H9 (cell line): ENCODE measurements at regions not wholly inside any gene's neighbourhood (a gene's known extent, or its start where the extent isn't known, plus 50 kb on each side); places are given as distances from the start of the nearest gene placed in this dataset.

Source experiments
- DNase-seq: peaks from one replicate; pipeline ENCODE4 v3.0.0-alpha.2; 2017
- H2AFZ ChIP-seq: one replicate; pipeline ENCODE4 v1.6.1; 2013; ENCODE audit warnings: mild to moderate bottlenecking, low read length, control low read depth, moderate library complexity
- H2AK5ac ChIP-seq: 2 replicates; pipeline ENCODE4 v1.6.1; 2013; ENCODE audit warnings: low read length, control low read depth, mixed read lengths; ENCODE audit not compliant: insufficient read length
- H2BK120ac ChIP-seq: one replicate; pipeline ENCODE4 v1.6.1; 2013; ENCODE audit warnings: low read depth, mild to moderate bottlenecking, low read length, control low read depth, inconsistent platforms; ENCODE audit not compliant: poor library complexity, severe bottlenecking
- H2BK12ac ChIP-seq: 2 replicates; pipeline ENCODE4 v1.6.1; 2013; ENCODE audit warnings: low read length, control low read depth, mixed read lengths, low read depth; ENCODE audit not compliant: insufficient read length
- H2BK15ac ChIP-seq: 2 replicates; pipeline ENCODE4 v1.6.1; 2013; ENCODE audit warnings: low read depth, low read length, control low read depth
- H2BK20ac ChIP-seq: one replicate; pipeline ENCODE4 v1.6.1; 2013; ENCODE audit warnings: low read depth, mild to moderate bottlenecking, low read length, control low read depth, inconsistent platforms; ENCODE audit not compliant: poor library complexity, severe bottlenecking
- H2BK5ac ChIP-seq: 2 replicates; pipeline ENCODE4 v1.6.1; 2013; ENCODE audit warnings: low read length, control low read depth, mixed read lengths; ENCODE audit not compliant: insufficient read length
- H3K14ac ChIP-seq: 2 replicates; pipeline ENCODE4 v1.6.1; 2013; ENCODE audit warnings: low read length, control low read depth; ENCODE audit not compliant: insufficient read depth
- H3K18ac ChIP-seq: 2 replicates; pipeline ENCODE4 v1.6.1; 2013; ENCODE audit warnings: low read depth, mild to moderate bottlenecking, mixed read lengths, low read length, control low read depth; ENCODE audit not compliant: insufficient read length
- H3K23ac ChIP-seq: 2 replicates; pipeline ENCODE4 v1.6.1; 2013; ENCODE audit warnings: low read length, control low read depth, mixed read lengths, low read depth; ENCODE audit not compliant: insufficient read length
- H3K23me2 ChIP-seq: 2 replicates; pipeline ENCODE4 v1.6.1; 2013; ENCODE audit warnings: low read depth, mild to moderate bottlenecking, mixed read lengths, low read length, control low read depth; ENCODE audit not compliant: insufficient read length, poor library complexity, severe bottlenecking
- H3K27ac ChIP-seq: 2 replicates; pipeline ENCODE4 v1.5.1; 2013; ENCODE audit warnings: low read length, control low read depth, mixed read lengths, low read depth; ENCODE audit not compliant: insufficient read length
- H3K27me3 ChIP-seq: 2 replicates; pipeline ENCODE4 v1.6.1; 2013; ENCODE audit warnings: low read length, control low read depth, inconsistent platforms; ENCODE audit not compliant: insufficient read depth
- H3K4ac ChIP-seq: 2 replicates; pipeline ENCODE4 v1.6.1; 2013; ENCODE audit warnings: low read depth, mild to moderate bottlenecking, control low read depth, inconsistent platforms, low read length, moderate library complexity
- H3K4me1 ChIP-seq: 2 replicates; pipeline ENCODE4 v1.6.1; 2013; ENCODE audit warnings: low read length, control low read depth, inconsistent platforms; ENCODE audit not compliant: insufficient read depth
- H3K4me2 ChIP-seq: 2 replicates; pipeline ENCODE4 v1.6.1; 2013; ENCODE audit warnings: low read length, control low read depth, mixed read lengths; ENCODE audit not compliant: insufficient read length, insufficient read depth
- H3K56ac ChIP-seq: 2 replicates; pipeline ENCODE4 v1.6.1; 2013; ENCODE audit warnings: low read depth, mild to moderate bottlenecking, mixed read lengths, low read length, control low read depth; ENCODE audit not compliant: insufficient read length
- H3K79me1 ChIP-seq: 2 replicates; pipeline ENCODE4 v1.6.1; 2013; ENCODE audit warnings: low read depth, mild to moderate bottlenecking, moderate library complexity, low read length, control low read depth, inconsistent platforms; ENCODE audit not compliant: insufficient read depth, poor library complexity, severe bottlenecking
- H3K79me2 ChIP-seq: 2 replicates; pipeline ENCODE4 v1.6.1; 2013; ENCODE audit warnings: low read length, control low read depth, inconsistent platforms; ENCODE audit not compliant: insufficient read depth
- H3K9ac ChIP-seq: 2 replicates; pipeline ENCODE4 v1.6.1; 2013; ENCODE audit warnings: low read length, control low read depth, mixed read lengths; ENCODE audit not compliant: insufficient read length; ENCODE audit errors: extremely low read depth
- H3K9me3 ChIP-seq: one replicate; pipeline ENCODE4 v1.6.1; 2013; ENCODE audit warnings: low read depth, low read length, inconsistent platforms; ENCODE audit not compliant: control insufficient read depth
- H3T11ph ChIP-seq: one replicate; pipeline ENCODE4 v1.6.1; 2013; ENCODE audit warnings: mild to moderate bottlenecking, low read length, control low read depth, inconsistent platforms
- H4K20me1 ChIP-seq: one replicate; pipeline ENCODE4 v1.6.1; 2013; ENCODE audit not compliant: control insufficient read depth, insufficient read length, insufficient read depth
- H4K5ac ChIP-seq: 2 replicates; pipeline ENCODE4 v1.6.1; 2013; ENCODE audit warnings: low read depth, mild to moderate bottlenecking, mixed read lengths, low read length, control low read depth; ENCODE audit not compliant: insufficient read length
- H4K8ac ChIP-seq: replicated peaks from 2 replicates; pipeline ENCODE4 v1.6.1; 2013; ENCODE audit warnings: low read length, control low read depth, mixed read lengths, low read depth; ENCODE audit not compliant: insufficient read length
- H4K91ac ChIP-seq: 2 replicates; pipeline ENCODE4 v1.6.1; 2013; ENCODE audit warnings: low read depth, mild to moderate bottlenecking, moderate library complexity, mixed read lengths, low read length, control low read depth; ENCODE audit not compliant: insufficient read length
- H3K27ac Mint-ChIP-seq, 3 experiments: 2 replicates in 2 of 3; 3 replicates in 1 of 3; pipeline ENCODE4 v1.8.0; 2020 to 2021; ENCODE audit warnings: mixed read lengths in 3 of 3, mild to moderate bottlenecking in 1 of 3, moderate library complexity in 1 of 3
- H3K27me3 Mint-ChIP-seq: 2 replicates; pipeline ENCODE4 v1.8.0; 2021; ENCODE audit warnings: low read depth, mild to moderate bottlenecking, moderate library complexity, mixed read lengths
- H3K36me3 Mint-ChIP-seq, 3 experiments: 2 replicates in 2 of 3; 3 replicates in 1 of 3; pipeline ENCODE4 v1.8.0; 2020 to 2021; ENCODE audit warnings: low read depth in 3 of 3, mixed read lengths in 3 of 3; ENCODE audit not compliant: insufficient read depth in 1 of 3
- H3K4me1 Mint-ChIP-seq, 2 experiments: 2 replicates each; pipeline ENCODE4 v1.8.0; 2020; ENCODE audit warnings: mixed read lengths in 2 of 2
- H3K4me3 Mint-ChIP-seq, 2 experiments: 2 replicates in 1 of 2; 3 replicates in 1 of 2; pipeline ENCODE4 v1.8.0; 2020 to 2021; ENCODE audit warnings: mild to moderate bottlenecking in 2 of 2, mixed read lengths in 2 of 2, moderate library complexity in 1 of 2
- H3K9me3 Mint-ChIP-seq, 2 experiments: 2 replicates in 1 of 2; 3 replicates in 1 of 2; pipeline ENCODE4 v1.8.0; 2020; ENCODE audit warnings: mild to moderate bottlenecking in 2 of 2, mixed read lengths in 2 of 2, moderate library complexity in 1 of 2
- WGBS: extraction: QIAGEN DNeasy Blood & Tissue Kit; methylation state at CpG from one replicate; pipeline ENCODE4 v1.1.7; 2013; ENCODE audit warnings: missing lambda C conversion rate, low lambda C conversion rate, mixed read lengths; ENCODE audit not compliant: insufficient read length; ENCODE audit errors: extremely low coverage; 5-methylcytosine and 5-hydroxymethylcytosine counted together
- TF ChIP-seq, protein P1 (sequence below): fragments of 200-600 bp; sonication (generic); conservative IDR thresholded peaks from 3 replicates; pipeline ENCODE4 v1.8.0; 2021; ENCODE audit warnings: antibody characterized with exemption, mild to moderate bottlenecking

DNA sequence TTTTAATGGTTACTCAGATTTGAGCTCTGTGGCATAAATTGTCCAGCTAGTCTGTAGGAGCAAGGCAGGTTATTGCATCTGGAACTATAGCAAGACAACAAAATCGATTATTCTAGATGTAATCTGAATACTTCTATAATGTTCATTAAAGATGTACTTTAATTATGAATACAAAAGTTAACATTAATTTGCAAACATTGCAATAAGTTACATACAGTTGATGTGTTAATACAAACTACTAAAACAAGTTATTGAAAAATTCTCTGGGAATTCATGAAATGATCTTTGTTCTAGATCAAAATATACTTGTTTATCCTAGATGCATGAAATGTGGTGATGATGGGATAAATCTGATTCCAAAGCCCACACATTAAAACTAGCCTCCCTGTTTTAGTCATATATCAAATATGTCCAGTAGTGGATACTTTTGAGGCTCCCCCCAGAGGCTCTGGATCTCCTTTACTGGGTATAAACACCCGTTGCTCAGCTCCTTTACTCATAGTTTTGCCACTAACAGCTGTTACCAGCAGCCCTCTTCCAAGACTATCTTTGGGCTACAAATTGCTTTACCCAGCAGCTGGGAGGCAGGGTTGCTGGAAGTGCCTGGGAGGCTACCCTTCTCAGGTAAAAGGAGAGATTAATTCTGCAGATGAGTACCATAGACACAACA lies 78.1 kb downstream of the ARL4A start:
- H3K9me3 Mint-ChIP-seq = peaks cover 5 to 8% of the 10 kb centered on the region in 2 experiments
- no peak overlapping the region for H2AFZ ChIP-seq

More for the DNA sequence above, 78.1 kb downstream of the ARL4A start:
- Histone ChIP-seq H4K91ac (no peak overlapping the region), H3K27me3 (no peaks in the 10 kb centered on the region), H3K79me1 (no peaks in the 10 kb centered on the region), H2AK5ac (no peak overlapping the region), H2BK12ac (no peak overlapping the region), H3K23me2 (no peaks in the 10 kb centered on the region), H3K4me2 (no peak overlapping the region), H4K20me1 (no peaks in the 10 kb centered on the region), H4K8ac (no peak overlapping the region), H3K14ac (no peak overlapping the region), H3K27ac (no peak overlapping the region), H2BK120ac (no peak overlapping the region), H2BK5ac (no peak overlapping the region), H2BK20ac (no peak overlapping the region), H3K79me2 (no peaks in the 10 kb centered on the region), H3K9me3 (no peaks in the 10 kb centered on the region), H3K56ac (no peak overlapping the region), H3K18ac (no peak overlapping the region), H3K4me1 (0 out of 2 replicates have a peak, but pooled peaks cover 2% of the 10 kb centered on the region), H3K9ac (no peak overlapping the region), H3K23ac (no peak overlapping the region), H2BK15ac (no peak overlapping the region), H4K5ac (no peak overlapping the region), H3K4ac (no peak overlapping the region), H3T11ph (no peak overlapping the region)
- H3K4me3 Mint-ChIP-seq = no peak overlapping the region
- no peak overlapping the region for H3K27ac Mint-ChIP-seq
- H3K36me3 Mint-ChIP-seq = peaks cover 5 to 16% (median 11%) of the 10 kb centered on the region in 3 experiments
- no peaks in the 10 kb centered on the region for H3K27me3 Mint-ChIP-seq
- no CpG with 5 or more reads among the region's 2 CpGs for WGBS
- peaks cover 25 to 30% of the 10 kb centered on the region in 2 experiments for H3K4me1 Mint-ChIP-seq
- DNase-seq = no peak
- TF ChIP-seq, protein P1, sequence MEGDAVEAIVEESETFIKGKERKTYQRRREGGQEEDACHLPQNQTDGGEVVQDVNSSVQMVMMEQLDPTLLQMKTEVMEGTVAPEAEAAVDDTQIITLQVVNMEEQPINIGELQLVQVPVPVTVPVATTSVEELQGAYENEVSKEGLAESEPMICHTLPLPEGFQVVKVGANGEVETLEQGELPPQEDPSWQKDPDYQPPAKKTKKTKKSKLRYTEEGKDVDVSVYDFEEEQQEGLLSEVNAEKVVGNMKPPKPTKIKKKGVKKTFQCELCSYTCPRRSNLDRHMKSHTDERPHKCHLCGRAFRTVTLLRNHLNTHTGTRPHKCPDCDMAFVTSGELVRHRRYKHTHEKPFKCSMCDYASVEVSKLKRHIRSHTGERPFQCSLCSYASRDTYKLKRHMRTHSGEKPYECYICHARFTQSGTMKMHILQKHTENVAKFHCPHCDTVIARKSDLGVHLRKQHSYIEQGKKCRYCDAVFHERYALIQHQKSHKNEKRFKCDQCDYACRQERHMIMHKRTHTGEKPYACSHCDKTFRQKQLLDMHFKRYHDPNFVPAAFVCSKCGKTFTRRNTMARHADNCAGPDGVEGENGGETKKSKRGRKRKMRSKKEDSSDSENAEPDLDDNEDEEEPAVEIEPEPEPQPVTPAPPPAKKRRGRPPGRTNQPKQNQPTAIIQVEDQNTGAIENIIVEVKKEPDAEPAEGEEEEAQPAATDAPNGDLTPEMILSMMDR = no peak
